Effector memory CD4-positive, alpha-beta T cell (primary cell): ENCODE measurements at regions not wholly inside any gene's neighbourhood (a gene's known extent, or its start where the extent isn't known, plus 50 kb on each side); places are given as distances from the start of the nearest gene placed in this dataset.

ENCODE experiments used
- DNase-seq, 3 donors: peaks; one replicate each; pipeline ENCODE4 v3.0.0-alpha.2; 2020
- H3K27ac ChIP-seq: 2 replicates; pipeline ENCODE4 v1.7.0; 2013; ENCODE audit warnings: mild to moderate bottlenecking, low read length, moderate library complexity; ENCODE audit not compliant: insufficient read depth, poor library complexity, severe bottlenecking
- H3K27me3 ChIP-seq: replicated peaks from 2 replicates; pipeline ENCODE4 v1.7.0; 2013; ENCODE audit warnings: mild to moderate bottlenecking, low read length; ENCODE audit not compliant: insufficient read depth, control insufficient read depth, poor library complexity, severe bottlenecking
- H3K36me3 ChIP-seq: 2 replicates; pipeline ENCODE4 v1.7.0; 2013; ENCODE audit warnings: mild to moderate bottlenecking, low read length, moderate library complexity; ENCODE audit not compliant: control insufficient read depth, insufficient read depth
- H3K4me1 ChIP-seq: 2 replicates; pipeline ENCODE4 v1.7.0; 2013; ENCODE audit warnings: low read length, mild to moderate bottlenecking; ENCODE audit not compliant: control insufficient read depth, insufficient read depth, poor library complexity, severe bottlenecking
- H3K4me3 ChIP-seq: 2 replicates; pipeline ENCODE4 v1.7.0; 2013; ENCODE audit warnings: low read length, low read depth, mild to moderate bottlenecking; ENCODE audit not compliant: insufficient read depth, poor library complexity, severe bottlenecking
- H3K9me3 ChIP-seq: 2 replicates; pipeline ENCODE4 v1.7.0; 2013; ENCODE audit warnings: mild to moderate bottlenecking, low read length, moderate library complexity; ENCODE audit not compliant: control insufficient read depth

DNA sequence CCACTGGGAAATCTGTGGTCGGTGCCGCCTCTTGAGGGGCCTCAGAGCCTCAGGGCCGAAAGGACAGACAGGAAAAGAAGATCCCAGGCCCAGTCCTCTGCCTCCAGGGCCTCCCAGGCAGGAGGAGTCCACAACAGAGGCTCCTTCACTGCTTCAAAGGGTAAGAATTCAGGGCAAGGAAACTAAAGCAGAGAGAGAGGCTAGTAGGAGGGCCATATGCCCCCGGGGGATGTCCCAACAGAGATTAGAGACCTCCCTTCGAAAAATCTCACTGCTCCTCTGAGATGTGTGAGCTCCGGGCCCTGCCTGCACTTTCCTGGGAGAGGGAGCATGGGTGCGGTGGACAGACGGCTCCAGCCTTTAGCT, 465.9 kb downstream of the NPHP4 start:
- H3K9me3 ChIP-seq = no peaks in the 10 kb centered on the region
- no peak overlapping the region for H3K4me3 ChIP-seq
- H3K27ac ChIP-seq = no peak overlapping the region
- H3K36me3 ChIP-seq = no peaks in the 10 kb centered on the region
- H3K27me3 ChIP-seq = no peaks in the 10 kb centered on the region
- H3K4me1 ChIP-seq = no peaks in the 10 kb centered on the region
- DNase-seq = no peak

DNA sequence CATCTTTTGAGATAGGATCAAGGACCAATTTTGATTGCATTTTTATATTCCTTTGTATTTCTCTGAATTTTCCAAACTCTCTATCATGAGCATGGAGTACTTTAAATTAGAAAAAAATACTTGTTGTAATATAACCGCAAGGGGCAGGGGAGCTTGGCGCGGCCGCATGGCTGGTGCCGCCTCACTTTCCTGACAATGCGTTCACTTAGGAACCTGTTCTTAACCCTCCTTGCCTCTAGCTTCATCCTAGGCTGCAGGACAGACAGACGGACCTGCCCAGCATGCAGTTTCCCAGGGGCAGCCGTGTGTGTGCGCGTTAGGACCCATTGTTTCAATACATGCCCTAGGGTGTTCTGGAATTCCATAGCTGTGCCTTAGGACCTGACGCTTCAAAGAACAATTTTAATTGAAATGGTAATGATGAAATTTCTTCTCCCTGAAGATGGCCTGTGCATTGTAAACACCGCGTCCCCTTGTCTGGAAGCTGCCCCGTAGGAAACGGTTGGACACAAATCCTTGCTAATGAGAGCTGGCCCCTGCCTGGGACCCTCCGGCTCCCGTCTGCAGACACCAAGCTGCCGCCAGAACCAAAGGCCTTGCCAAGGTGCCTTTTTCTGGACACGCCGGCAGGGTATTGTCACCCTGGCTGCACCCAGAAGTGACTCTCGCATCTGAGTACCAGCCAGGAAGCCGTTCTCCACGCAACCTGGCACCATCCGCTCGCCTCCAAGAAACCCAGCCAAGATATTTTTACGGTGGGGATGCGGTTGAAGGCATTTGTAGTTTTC, 466.4 kb downstream of the NPHP4 start:
- Histone ChIP-seq H3K36me3 (no peaks in the 10 kb centered on the region), H3K4me3 (no peak overlapping the region), H3K4me1 (no peaks in the 10 kb centered on the region), H3K9me3 (no peaks in the 10 kb centered on the region), H3K27ac (no peak overlapping the region), H3K27me3 (no peaks in the 10 kb centered on the region)
- DNase-seq = no peak

DNA sequence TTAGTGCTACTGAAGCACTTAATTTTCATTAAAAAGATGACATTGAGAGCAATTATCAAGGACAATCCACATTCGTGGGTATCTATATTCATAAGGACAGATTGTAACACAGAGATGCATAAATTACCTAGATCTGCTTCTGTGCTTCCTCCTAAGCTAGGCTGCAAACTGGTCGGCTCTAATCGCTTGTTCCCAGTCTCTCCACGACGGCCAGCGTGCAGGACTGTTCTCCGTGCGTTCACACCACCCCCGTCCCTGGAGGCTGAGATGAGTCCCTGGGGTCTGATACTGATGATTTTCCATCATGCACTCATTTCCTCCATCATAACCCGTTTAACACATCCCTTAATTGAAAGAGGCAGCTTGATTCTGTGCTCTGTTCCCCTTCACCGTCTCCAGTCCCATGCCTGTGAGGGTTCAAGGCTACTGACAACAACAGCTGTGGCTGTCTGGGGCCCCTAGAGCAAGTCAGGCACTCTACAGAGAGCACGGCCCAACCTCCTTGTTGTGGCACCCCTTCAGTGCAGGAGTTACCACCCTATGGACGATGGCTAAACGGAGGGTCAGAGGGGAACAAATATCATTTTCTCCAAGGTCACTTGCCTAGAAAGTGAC, 469.6 kb downstream of the NPHP4 start:
- no peak overlapping the region for H3K4me3 ChIP-seq
- H3K36me3 ChIP-seq = no peaks in the 10 kb centered on the region
- no peak overlapping the region for H3K27ac ChIP-seq
- H3K9me3 ChIP-seq = no peaks in the 10 kb centered on the region
- no peaks in the 10 kb centered on the region for H3K27me3 ChIP-seq
- no peak for DNase-seq
- H3K4me1 ChIP-seq = no peaks in the 10 kb centered on the region

DNA sequence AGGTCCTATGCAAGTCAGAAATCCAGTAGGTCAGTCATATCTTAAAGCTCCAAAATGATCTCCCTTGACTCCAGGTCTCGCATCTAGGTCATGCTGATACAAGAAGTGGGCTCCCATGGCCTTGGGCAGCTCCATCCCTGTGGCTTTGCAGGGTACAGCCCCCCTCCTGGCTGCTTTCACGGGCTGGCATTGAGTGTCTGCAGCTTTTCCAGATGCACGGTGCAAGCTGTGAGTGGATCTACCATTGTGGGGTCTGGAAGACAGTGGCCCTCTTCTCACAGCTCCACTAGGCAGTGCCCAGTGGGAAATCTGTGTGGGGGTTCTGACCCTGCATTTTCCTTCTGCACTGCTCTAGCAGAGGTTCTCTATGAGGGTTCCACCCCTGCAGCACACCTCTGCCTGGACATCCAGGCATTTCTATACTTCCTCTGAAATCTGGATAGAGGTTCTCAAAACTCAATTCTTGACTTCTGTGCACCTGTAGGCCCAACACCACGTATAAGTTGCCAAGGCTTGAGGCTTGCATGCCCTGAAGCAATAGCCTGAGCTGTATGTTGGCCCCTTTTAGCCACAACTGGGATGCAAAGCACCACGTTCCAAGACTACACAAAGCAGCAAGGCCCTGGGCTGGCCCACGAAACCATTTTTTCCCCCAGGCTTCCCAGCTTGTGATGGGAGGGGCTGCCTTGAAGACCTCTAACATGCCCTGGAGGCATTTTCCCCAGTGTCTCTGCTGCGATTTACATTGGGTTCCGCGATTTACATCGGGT, 472.7 kb downstream of the NPHP4 start:
- no peaks in the 10 kb centered on the region for H3K27me3 ChIP-seq
- DNase-seq = no peak
- H3K4me3 ChIP-seq = no peak overlapping the region
- H3K9me3 ChIP-seq = no peaks in the 10 kb centered on the region
- no peaks in the 10 kb centered on the region for H3K36me3 ChIP-seq
- H3K4me1 ChIP-seq = no peaks in the 10 kb centered on the region
- H3K27ac ChIP-seq = no peak overlapping the region

DNA sequence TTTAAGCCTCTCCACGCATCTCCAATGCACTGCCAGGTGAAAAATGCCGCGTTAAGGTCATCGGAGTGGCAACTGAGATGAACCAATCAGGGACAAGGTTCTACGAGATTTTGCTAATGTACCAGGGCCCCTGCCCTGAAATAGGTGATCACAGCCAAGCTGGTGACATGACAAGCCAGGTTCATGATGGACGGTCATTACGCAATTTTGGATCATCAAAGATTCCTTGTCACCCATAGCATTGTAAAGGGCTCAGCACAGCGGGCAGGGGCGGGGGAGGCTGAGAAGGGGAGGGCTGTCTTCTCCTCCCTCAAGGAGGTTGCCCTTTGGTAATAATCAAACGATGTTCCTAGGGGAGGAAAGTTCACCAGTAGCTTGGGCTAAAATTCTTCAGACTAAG, 475.5 kb downstream of the NPHP4 start:
- H3K9me3 ChIP-seq = no peaks in the 10 kb centered on the region
- H3K27me3 ChIP-seq = no peaks in the 10 kb centered on the region
- no peak for DNase-seq
- no peak overlapping the region for H3K27ac ChIP-seq
- H3K4me3 ChIP-seq = no peak overlapping the region
- no peaks in the 10 kb centered on the region for H3K4me1 ChIP-seq
- H3K36me3 ChIP-seq = no peaks in the 10 kb centered on the region

DNA sequence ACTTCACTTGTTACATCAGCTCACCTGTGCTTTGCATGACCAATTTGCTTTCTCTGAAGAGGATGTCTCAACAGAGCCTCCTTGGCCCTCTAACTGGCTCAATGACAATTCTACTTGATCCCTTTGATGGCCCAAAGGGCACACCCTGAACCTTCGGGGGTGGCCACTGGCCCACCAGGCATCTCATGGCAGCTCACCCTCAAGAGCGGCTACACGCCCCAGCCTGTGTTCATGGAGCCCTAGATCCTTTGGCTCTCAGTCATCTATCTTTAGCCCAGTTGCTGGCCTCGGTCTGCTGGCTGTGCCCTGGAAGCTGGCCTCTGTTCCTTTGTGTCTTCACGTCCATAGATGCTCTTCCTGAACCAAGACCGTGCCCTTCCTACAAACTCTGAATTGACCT, 476.7 kb downstream of the NPHP4 start:
- H3K27me3 ChIP-seq = peaks cover 3% of the 10 kb centered on the region
- no peaks in the 10 kb centered on the region for H3K9me3 ChIP-seq
- H3K4me3 ChIP-seq = no peak overlapping the region
- no peaks in the 10 kb centered on the region for H3K4me1 ChIP-seq
- H3K27ac ChIP-seq = no peak overlapping the region
- DNase-seq = no peak
- H3K36me3 ChIP-seq = no peaks in the 10 kb centered on the region

DNA sequence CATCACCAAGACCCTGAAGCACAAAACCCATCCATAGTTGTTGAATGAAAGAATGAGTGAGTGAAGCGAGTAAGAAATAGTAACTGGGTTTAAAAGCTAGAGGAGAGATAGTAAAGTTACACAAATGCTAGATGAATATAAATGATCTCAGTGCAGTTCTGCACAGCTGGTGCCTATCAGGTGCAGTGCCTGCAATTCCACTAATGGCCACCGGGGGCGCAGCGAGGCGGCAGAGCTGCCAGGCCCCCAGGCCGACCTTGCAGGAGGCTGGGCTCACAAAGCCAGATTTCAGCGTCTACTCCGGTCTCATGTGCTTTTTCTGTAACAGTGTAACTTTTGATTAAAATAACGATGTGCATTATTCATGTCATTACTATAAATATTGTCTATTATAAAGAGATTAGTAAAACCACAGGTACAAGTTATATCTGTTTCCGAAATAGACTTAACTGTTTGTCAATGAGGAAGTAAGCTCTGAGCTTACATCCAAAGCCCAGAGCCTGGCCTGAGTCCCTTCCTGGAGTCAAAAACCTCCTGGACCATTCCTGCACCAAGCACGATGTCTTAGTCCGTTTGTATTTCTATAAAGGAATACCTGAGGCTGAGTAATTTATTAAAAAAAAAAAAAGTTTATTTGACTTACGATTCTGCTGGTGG, 477.6 kb downstream of the NPHP4 start:
- Histone ChIP-seq H3K27ac (no peak overlapping the region), H3K4me1 (peaks cover 3% of the 10 kb centered on the region), H3K36me3 (no peaks in the 10 kb centered on the region), H3K4me3 (no peak overlapping the region), H3K9me3 (no peaks in the 10 kb centered on the region), H3K27me3 (peaks cover 3% of the 10 kb centered on the region)
- peak; percentile 18 to 38 (median 23) for DNase-seq

DNA sequence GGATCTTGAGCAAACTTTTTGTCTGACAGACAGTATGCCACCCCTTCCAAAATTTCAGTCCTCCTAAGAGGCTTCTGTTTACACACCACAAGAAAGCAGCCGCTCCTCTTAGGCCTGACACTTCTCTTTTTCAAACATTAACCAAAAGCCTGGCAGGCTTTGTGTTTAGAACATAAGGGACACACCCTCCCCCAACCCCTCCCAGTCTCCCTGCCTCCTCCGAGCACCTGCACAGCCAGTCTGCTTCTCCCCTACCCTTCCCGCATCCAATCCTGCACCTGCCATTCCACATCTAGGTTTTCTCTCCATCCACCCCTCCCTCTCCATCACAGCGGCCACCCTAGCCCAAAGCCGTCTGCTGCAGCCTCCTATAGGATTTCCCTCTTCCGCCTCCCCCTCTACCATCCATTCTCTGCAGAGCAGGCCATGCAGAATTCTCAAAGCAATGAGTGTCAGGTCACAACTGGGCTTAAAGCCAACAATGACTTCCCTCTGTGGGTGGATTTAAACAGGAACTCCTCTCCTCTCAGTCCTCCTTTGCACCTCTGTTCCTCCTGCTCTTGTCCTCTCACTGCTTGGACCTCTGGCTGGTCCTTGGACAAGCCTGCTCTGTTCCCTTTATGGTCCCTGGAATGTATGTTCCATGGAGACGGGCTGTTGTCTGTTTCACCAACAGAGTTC, 478.2 kb downstream of the NPHP4 start:
- H3K4me1 ChIP-seq = peaks cover 3% of the 10 kb centered on the region
- no peaks in the 10 kb centered on the region for H3K36me3 ChIP-seq
- no peak for DNase-seq
- peaks cover 3% of the 10 kb centered on the region for H3K27me3 ChIP-seq
- no peaks in the 10 kb centered on the region for H3K9me3 ChIP-seq
- no peak overlapping the region for H3K27ac ChIP-seq
- H3K4me3 ChIP-seq = no peak overlapping the region

DNA sequence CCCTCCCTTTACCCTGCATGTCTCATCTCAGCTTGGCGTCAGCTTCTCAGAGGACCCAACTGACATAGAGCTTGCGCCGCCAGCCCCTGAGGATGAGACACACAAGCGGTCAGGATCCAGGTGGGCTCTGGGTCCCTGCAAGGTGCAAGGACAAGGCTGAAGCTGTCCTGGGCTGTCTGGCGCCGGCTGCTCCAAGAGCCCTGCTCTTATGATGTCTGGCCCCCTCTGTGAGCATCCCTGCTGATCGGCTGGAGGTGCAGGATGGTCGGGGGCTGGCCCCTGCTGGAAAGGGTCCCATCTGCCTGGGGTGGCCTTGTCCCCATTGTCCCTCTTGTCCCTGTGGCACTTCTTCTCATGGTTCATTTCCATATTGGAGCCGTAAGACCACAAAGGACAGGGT, 479.0 kb downstream of the NPHP4 start:
- Histone ChIP-seq H3K4me1 (peaks cover 3% of the 10 kb centered on the region), H3K4me3 (no peak overlapping the region), H3K27ac (no peak overlapping the region), H3K36me3 (no peaks in the 10 kb centered on the region), H3K27me3 (peaks cover 3% of the 10 kb centered on the region), H3K9me3 (no peaks in the 10 kb centered on the region)
- DNase-seq = no peak
